D341Med (cell line): ENCODE measurements at regions not wholly inside any gene's neighbourhood (a gene's known extent, or its start where the extent isn't known, plus 50 kb on each side); places are given as distances from the start of the nearest gene placed in this dataset.

Source experiments
- DNase-seq: peaks from one replicate; pipeline ENCODE4 v3.0.0; 2012; ENCODE audit warnings: low spot score

- DNase-seq, result no peak
Observed at GRCh38 chr15:69987492-69988489, 109.9 kb downstream of the TLE3 start.

- no peak for DNase-seq
Observed at GRCh38 chr15:69988541-69989225, 109.0 kb downstream of the TLE3 start.

GRCh38 chr15:69990566-69991421 lies 106.9 kb downstream of the TLE3 start:
- DNase-seq, result peak; percentile 51

GRCh38 chr15:69991551-69991980 lies 106.2 kb downstream of the TLE3 start:
- DNase-seq, result peak; percentile 41

GRCh38 chr15:69992348-69992747 lies 105.4 kb downstream of the TLE3 start:
- no peak for DNase-seq

- DNase-seq, result no peak
Observed at GRCh38 chr15:69994429-69995205, 103.1 kb downstream of the TLE3 start.

- DNase-seq, result no peak
Observed at GRCh38 chr15:69996321-69997160, 101.2 kb downstream of the TLE3 start.

GRCh38 chr15:69997161-69997485 lies 100.6 kb downstream of the TLE3 start:
- DNase-seq, result peak; percentile 57
